K562 (cell line): ENCODE measurements at regions not wholly inside any gene's neighbourhood (a gene's known extent, or its start where the extent isn't known, plus 50 kb on each side); places are given as distances from the start of the nearest gene placed in this dataset.
"Not testable (repeated sequence)": the region's sequence is repeated elsewhere in the genome, so short reads cannot be mapped to it uniquely, and the experiment has no call there.

Experiments used
- ATAC-seq: fragments of 200-7000 bp; cut with Tn5 transposase; 3 replicates; pipeline ENCODE4 v1.9.1; 2020; ENCODE audit warnings: moderate library complexity
- BruUV-seq: library from RNA; stranded (reverse); fragments of 400-500 nt; replicated peaks from 2 replicates; lab custom pipeline; 2021; lab: Mats Ljungman, UMichigan
- CTCF ChIA-PET: fragments of 300-600 bp; formaldehyde crosslinking; extraction: SDS; loops from one replicate; lab custom pipeline; 2021; ENCODE audit warnings: low intra/inter-chr PET ratio; lab: Yijun Ruan, JAX
- POLR2A ChIA-PET: fragments of 300-600, 350-650 bp; sonication (Branson Sonifier 250); formaldehyde crosslinking; extraction: SDS; loops from one replicate; lab custom pipeline; 2021; ENCODE audit warnings: antibody characterized with exemption, inconsistent platforms; lab: Yijun Ruan, JAX
- DNase-seq, 4 experiments: peaks; one replicate each; pipeline versions ENCODE4 v3.0.0 to v3.0.0-alpha.2; 2011 to 2018; ENCODE audit warnings: low spot score in 3 of 4, mixed read lengths in 3 of 4; ENCODE audit errors: extremely low read depth in 1 of 4
- FAIRE-seq: peaks from 2 replicates; lab custom pipeline; 2011; peaks lifted over from hg19 to GRCh38; lab: Jason Lieb, UNC
- H2AFZ ChIP-seq: 2 replicates; pipeline ENCODE4 v1.6.0; 2011; ENCODE audit warnings: low read depth, low read length, control low read depth, inconsistent platforms
- H3K27ac ChIP-seq: fragments of 200-600 bp; 3 replicates; pipeline ENCODE4 v1.8.0; 2011; ENCODE audit warnings: low read depth, mild to moderate bottlenecking, control low read depth, inconsistent platforms, low read length, moderate library complexity, mixed read lengths; ENCODE audit errors: extremely low read depth
- H3K27me3 ChIP-seq, 2 experiments: fragments of 300-600 bp in 1 of 2; 2 replicates in 1 of 2; 3 replicates in 1 of 2; pipeline versions ENCODE4 v1.6.0 to v1.8.0; 2011; ENCODE audit warnings: inconsistent platforms in 2 of 2, low read length in 2 of 2, mild to moderate bottlenecking in 1 of 2, mixed read lengths in 1 of 2, moderate library complexity in 1 of 2; ENCODE audit not compliant: control insufficient read depth in 2 of 2, insufficient read depth in 2 of 2
- H3K36me3 ChIP-seq: fragments of 300-600 bp; 3 replicates; pipeline ENCODE4 v1.8.0; 2011; ENCODE audit warnings: mild to moderate bottlenecking, low read length, inconsistent platforms; ENCODE audit not compliant: control insufficient read depth, insufficient read depth
- H3K4me1 ChIP-seq, 2 experiments: fragments of 200-600 bp in 1 of 2; replicated peaks in 1 of 2; 2 replicates in 1 of 2; 3 replicates in 1 of 2; pipeline versions ENCODE4 v1.5.1 to v1.8.0; 2011; ENCODE audit warnings: inconsistent platforms in 2 of 2, low read length in 2 of 2, mild to moderate bottlenecking in 1 of 2, mixed read lengths in 1 of 2, moderate library complexity in 1 of 2; ENCODE audit not compliant: control insufficient read depth in 2 of 2, insufficient read depth in 2 of 2
- H3K4me2 ChIP-seq: 2 replicates; pipeline ENCODE4 v1.6.1; 2011; ENCODE audit warnings: low read length, control low read depth, inconsistent platforms, mixed read lengths; ENCODE audit not compliant: insufficient read depth
- H3K4me3 ChIP-seq: fragments of 200-600 bp; sonication (generic), shearing (Covaris generic); 2 replicates; pipeline ENCODE4 v1.5.1; 2016; ENCODE audit warnings: control low read depth, inconsistent platforms
- H3K79me2 ChIP-seq: fragments of 200-600 bp; 3 replicates; pipeline ENCODE4 v1.8.0; 2011; ENCODE audit warnings: low read length, inconsistent platforms; ENCODE audit not compliant: control insufficient read depth, insufficient read depth
- H3K9ac ChIP-seq, 2 experiments: 2 replicates each; pipeline versions ENCODE4 v1.6.0 to v1.6.1; 2011; ENCODE audit warnings: low read depth in 2 of 2, low read length in 2 of 2, control low read depth in 1 of 2, inconsistent platforms in 1 of 2, mild to moderate bottlenecking in 1 of 2, mixed read lengths in 1 of 2; ENCODE audit not compliant: insufficient read depth in 1 of 2
- H3K9me1 ChIP-seq: one replicate; pipeline ENCODE4 v1.6.0; 2011; ENCODE audit warnings: inconsistent platforms, mild to moderate bottlenecking, low read length, moderate library complexity; ENCODE audit not compliant: control insufficient read depth, insufficient read depth
- H3K9me3 ChIP-seq: replicated peaks from 2 replicates; pipeline ENCODE4 v1.5.1; 2011; ENCODE audit warnings: low read depth, low read length, inconsistent platforms; ENCODE audit not compliant: control insufficient read depth, insufficient read depth
- H4K20me1 ChIP-seq: replicated peaks from 2 replicates; pipeline ENCODE4 v1.6.1; 2011; ENCODE audit warnings: low read length, inconsistent platforms, mixed read lengths; ENCODE audit not compliant: control insufficient read depth, insufficient read depth
- CEBPB ChIP-seq: fragments of 450-650 bp; IDR thresholded peaks from 2 replicates; pipeline ENCODE4 v1.6.1; 2016; ENCODE audit warnings: missing genetic modification characterization, missing compliant biosample characterization
- CXXC5 ChIP-seq: fragments of 250-450 bp; sonication (Bioruptor Pico); IDR thresholded peaks from 2 replicates; pipeline ENCODE4 v1.8.0; 2022; ENCODE audit warnings: inconsistent platforms, mild to moderate bottlenecking, moderate library complexity
- DMBX1 ChIP-seq: fragments of 250-450 bp; sonication (Bioruptor Pico); IDR thresholded peaks from 2 replicates; pipeline ENCODE4 v1.8.0; 2022; ENCODE audit warnings: inconsistent platforms, mild to moderate bottlenecking, moderate library complexity, borderline replicate concordance
- FOXK2 ChIP-seq, 2 experiments: fragments of 450-650 bp; IDR thresholded peaks in 1 of 2; conservative IDR thresholded peaks in 1 of 2; 2 replicates each; pipeline ENCODE4 v1.6.1; 2016; ENCODE audit warnings: low read depth in 2 of 2, mild to moderate bottlenecking in 1 of 2
- NFRKB ChIP-seq: fragments of 450-650 bp; IDR thresholded peaks from 2 replicates; pipeline ENCODE4 v1.6.1; 2016; ENCODE audit warnings: low read depth
- RBFOX2 ChIP-seq: fragments of 200-400 bp; formaldehyde crosslinking; IDR thresholded peaks from 2 replicates; pipeline ENCODE4 v1.6.1; 2017; ENCODE audit warnings: low read depth, mild to moderate bottlenecking, low read length, moderate library complexity
- SMAD4 ChIP-seq: fragments of 250-450 bp; sonication (Bioruptor Pico); conservative IDR thresholded peaks from 2 replicates; pipeline ENCODE4 v1.8.0; 2021; ENCODE audit warnings: inconsistent platforms, mild to moderate bottlenecking, moderate library complexity
- YY1 ChIP-seq, 3 experiments: IDR thresholded peaks; 2 replicates each; pipeline ENCODE4 v1.6.1; 2011; ENCODE audit warnings: low read length in 2 of 3, mild to moderate bottlenecking in 2 of 3, moderate library complexity in 2 of 3, borderline replicate concordance in 1 of 3, control low read depth in 1 of 3, low read depth in 1 of 3; ENCODE audit not compliant: insufficient read depth in 3 of 3, insufficient replicate concordance in 2 of 3, control insufficient read depth in 1 of 3, insufficient read length in 1 of 3; ENCODE audit errors: extremely low read depth in 1 of 3
- WGBS: fragments of 100-300 bp; shearing (Covaris generic); methylation state at CpG from one replicate; pipeline ENCODE4 v1.1.6; 2016; ENCODE audit warnings: low coverage, mixed read lengths; ENCODE audit not compliant: insufficient coverage; ENCODE audit errors: missing lambda C conversion rate; 5-methylcytosine and 5-hydroxymethylcytosine counted together
- in situ Hi-C: fragments of 300-500 bp; cut with MboI; formaldehyde crosslinking; loops from 4 replicates; pipeline ENCODE4 v1.15.0; 2018; ENCODE audit warnings: inconsistent platforms, mixed read lengths
- intact Hi-C: fragments of 100-400 bp; cut with micrococcal nuclease; formaldehyde crosslinking; loops from 2 replicates; pipeline ENCODE4 v1.14.2; 2022

GRCh38 chr1:207196135-207196534, 92.1 kb downstream of the C4BPA start:
- H4K20me1 ChIP-seq, in situ Hi-C loops, H3K9me3 ChIP-seq, H3K27ac ChIP-seq, H3K36me3 ChIP-seq, FAIRE-seq, BruUV-seq, H3K79me2 ChIP-seq, H3K27me3 ChIP-seq, H3K9me1 ChIP-seq, H3K4me3 ChIP-seq, CTCF ChIA-PET, H3K9ac ChIP-seq, intact Hi-C loops, H3K4me1 ChIP-seq: not testable (repeated sequence)
- WGBS: 39% methylated on average over 7 of the region's 7 CpGs
- Histone ChIP-seq H2AFZ (peak overlapping the region; percentile 96), H3K4me2 (peak overlapping the region; percentile 40)
- peak; percentile 45 for ATAC-seq
- POLR2A ChIA-PET: interaction anchor here (1.0 to 1.3 kb wide), 3 partner anchors 8 to 26 kb away, joined by 4 to 5 read pairs (median 4); no protein-coding TSS in a partner anchor
- TF ChIP-seq RBFOX2 (0 out of 2 replicates have a peak, but pooled peaks have one; percentile 19), SMAD4 (CRISPR knock-in tag) (0 out of 2 replicates have a peak, but pooled peaks have one; percentile 56), DMBX1 (CRISPR knock-in tag) (peak; percentile 34; the same call in 1 of the 2 replicates), FOXK2 (conservative IDR thresholded peaks at IDR 0.05 in 1 of 2, IDR thresholded peaks at IDR 0.05 in 1 of 2; ENCODE audit: low read depth in 2 of 2) (0 out of 4 replicates have a peak, but pooled peaks of 1 of the 2 experiments have one; percentile 18), CXXC5 (CRISPR knock-in tag) (peak; percentile 18; the same call in 1 of the 2 replicates), CEBPB (tag) (0 out of 2 replicates have a peak, but pooled peaks have one; percentile 6), NFRKB (peak; percentile 69; the same call in 1 of the 2 replicates), YY1 (IDR thresholded peaks at IDR 0.05; ENCODE audit: borderline replicate concordance in 1 of 3, control insufficient read depth in 1 of 3, extremely low read depth in 1 of 3, insufficient read depth in 3 of 3, insufficient read length in 1 of 3, insufficient replicate concordance in 2 of 3, low read depth in 1 of 3, low read length in 2 of 3) (peak in 2 of 3 experiments; percentile 12 to 28)
- DNase-seq: peak in 1 of 4 experiments; percentile 39
